Epithelial cell of prostate (primary cell): ENCODE measurements at regions not wholly inside any gene's neighbourhood (a gene's known extent, or its start where the extent isn't known, plus 50 kb on each side); places are given as distances from the start of the nearest gene placed in this dataset.
"Not testable (repeated sequence)": the region's sequence is repeated elsewhere in the genome, so short reads cannot be mapped to it uniquely, and the experiment has no call there.

Experiments used
- DNase-seq: peaks from one replicate; pipeline ENCODE4 v3.0.0-alpha.2; 2011; ENCODE audit warnings: low read depth, low spot score
- H3K27ac ChIP-seq: fragments of 450-650 bp; 2 replicates; pipeline ENCODE4 v1.5.1; 2017; ENCODE audit warnings: mild to moderate bottlenecking

DNA sequence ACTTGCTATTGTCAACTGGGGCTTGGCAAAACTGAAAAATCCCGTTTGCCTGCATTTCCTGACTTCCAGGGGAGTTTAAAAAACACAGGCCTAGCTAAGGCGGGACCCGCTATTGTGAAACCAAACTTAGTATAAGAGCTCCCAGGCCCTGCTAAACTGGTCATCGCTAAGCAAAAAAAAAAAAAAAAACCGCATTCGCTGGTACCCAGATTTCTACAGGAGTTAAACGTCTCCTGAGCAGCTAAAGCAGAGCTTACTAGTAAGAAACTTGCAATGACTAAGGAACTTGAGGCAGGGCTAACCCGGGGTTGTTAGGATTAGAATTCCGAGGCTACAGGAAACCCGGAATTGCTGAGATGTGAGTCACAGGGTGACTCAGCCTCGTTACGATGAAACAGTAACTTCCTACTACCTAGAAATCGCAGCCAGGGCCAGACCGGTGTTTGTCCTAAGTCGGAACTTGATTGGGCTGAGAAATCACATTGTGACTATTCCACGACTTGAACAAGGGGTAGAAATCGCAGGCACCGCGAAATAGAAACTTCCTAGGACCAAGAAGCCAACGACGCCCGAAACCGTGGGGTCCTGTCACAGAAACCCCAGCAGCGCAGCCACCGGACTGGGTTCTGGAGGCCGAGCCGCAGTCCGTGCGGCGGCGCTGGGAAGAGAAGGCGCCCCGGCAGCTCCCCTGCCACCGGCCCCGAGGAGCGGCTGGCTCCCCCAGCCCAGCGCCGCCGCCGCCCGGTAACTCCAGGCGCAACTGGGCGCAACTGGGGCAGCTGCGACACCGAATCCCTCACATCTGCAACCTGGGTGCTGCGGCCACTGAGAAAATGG lies 89.4 kb downstream of the ANXA2R start:
- H3K27ac ChIP-seq = peak overlapping the region; percentile 98
- DNase-seq = peak; percentile 97

DNA sequence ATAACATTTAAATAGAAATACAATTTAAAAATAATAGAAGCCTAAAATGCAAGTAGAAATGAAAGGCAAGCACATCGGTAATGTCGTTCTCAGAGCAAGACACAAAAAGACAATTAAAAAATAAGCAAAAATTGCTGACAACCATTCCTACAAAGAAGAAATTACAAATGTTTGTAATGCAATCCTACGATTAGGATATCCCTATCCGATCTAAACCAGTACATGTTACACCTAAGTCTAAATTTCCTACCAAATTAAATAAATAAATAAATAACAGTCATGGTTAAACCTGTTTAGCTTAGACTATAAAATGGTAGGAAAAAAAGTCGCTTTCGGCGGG lies 90.0 kb downstream of the ANXA2R start:
- peak overlapping the region; percentile 98 for H3K27ac ChIP-seq
- no peak for DNase-seq

- DNase-seq = no peak
- peak overlapping the region; percentile 98 for H3K27ac ChIP-seq
Measured at GRCh38 chr5:42949348-42950115, 90.6 kb downstream of the ANXA2R start.

DNA sequence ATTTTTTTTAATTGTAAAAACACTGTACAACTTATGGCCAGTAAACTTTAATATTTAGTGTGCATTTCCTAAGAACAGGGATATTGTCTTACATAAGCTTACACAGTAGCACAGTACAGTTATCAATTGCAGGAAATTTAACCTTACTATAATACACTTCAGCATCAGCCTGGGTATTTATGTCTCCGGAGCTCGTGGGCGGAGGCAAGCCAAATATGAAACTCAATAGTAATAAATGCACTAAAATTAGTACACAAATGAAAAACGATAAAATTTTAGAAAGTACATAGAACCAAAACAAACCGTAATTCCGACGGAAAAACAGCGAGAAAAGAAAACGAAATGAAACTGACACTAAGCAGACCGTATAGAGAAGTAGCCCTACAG lies 91.2 kb downstream of the ANXA2R start:
- DNase-seq = no peak
- H3K27ac ChIP-seq = peak overlapping the region; percentile 98

DNA sequence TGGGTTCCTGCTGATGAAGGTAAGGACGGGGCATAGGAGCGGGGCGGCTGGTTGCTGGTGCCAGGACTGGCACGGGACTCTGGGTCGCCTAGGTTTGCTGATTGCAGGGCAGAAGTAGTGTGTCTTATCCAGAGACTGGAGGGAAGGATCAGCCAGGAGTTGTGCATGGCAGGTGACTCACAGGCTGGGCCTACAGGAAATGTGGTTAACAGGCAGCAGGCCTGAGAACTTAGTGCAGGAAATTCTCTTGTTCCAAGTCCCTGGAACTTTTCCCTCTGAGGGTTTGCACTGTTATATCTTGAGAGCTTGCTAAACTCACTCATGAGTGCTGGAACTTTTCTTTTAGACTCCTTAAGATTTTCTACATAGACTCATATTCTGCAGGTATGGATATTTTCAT lies 95.1 kb downstream of the ANXA2R start:
- peak overlapping the region; percentile 27 for H3K27ac ChIP-seq
- DNase-seq = peak; percentile 49

DNA sequence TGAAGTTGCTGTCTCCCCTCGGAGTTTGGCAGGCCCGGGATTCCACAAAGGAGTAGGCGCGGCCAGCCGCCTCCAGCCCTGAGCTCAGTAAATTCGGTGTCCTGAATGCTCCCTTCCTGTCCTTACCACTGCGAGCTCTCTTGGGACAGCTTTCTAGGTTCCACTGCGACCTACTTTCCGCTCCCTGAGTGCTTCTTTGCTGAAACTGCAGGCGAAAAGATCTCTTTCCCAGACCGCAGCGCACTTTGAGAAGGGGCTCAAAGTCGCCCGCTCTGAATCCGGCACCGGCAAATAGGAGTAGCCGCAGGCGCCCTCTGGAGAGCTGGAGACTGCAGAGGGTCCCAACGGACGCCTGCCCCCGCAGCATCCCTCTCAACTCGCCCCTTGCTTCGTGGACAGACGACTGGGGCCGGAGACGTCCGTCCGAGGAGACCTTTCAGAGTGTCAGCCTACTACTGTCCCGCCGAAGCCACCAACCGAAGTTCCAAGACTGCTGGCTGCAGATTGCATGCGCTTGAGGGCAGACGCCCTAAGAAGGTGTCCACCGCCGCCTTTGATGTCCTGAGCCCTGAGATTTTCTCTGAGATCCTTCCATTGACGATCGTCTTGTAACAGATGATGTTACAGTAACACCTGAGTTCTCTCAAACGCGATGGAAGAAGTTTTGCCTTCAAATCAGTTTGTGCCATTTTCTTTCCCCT lies 96.0 kb downstream of the ANXA2R start:
- DNase-seq = no peak
- H3K27ac ChIP-seq = no peak overlapping the region

DNA sequence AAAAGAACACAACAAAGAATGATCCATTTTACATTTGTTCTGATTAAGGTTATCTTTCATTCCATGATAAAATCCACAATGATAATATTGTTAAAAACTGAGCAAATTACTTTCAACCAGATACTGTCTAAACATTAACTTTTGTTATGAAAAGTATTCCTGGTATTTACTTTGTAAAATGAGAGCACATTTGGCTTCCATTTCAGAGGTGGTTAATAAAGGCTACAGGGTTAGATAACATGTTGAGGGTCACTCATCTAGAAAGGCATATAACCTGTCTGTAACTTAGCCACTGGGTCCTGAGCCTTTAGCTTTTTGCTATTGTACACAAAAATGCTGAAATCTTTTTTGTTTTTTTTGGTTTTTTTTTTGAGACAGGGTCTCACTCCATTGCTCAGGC lies 99.3 kb downstream of the ANXA2R start:
- H3K27ac ChIP-seq = no peak overlapping the region
- no peak for DNase-seq

DNA sequence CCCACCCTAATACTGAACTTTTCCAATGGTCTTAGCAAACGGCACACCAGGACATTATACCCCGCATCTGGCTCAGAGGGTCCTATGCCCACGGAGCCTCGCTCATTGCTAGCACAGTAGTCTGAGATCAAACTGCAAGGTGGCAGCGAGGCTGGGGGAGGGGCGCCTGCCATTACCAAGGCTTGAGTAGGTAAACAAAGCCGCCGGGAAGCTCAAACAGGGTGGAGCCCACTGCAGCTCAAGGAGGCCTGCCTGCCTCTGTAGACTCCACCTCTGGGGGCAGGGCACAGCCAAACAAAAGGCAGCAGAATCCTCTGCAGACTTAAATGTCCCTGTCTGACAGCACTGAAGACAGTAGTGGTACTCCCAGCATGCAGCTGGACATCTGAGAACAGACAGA lies 108.1 kb downstream of the ANXA2R start:
- H3K27ac ChIP-seq = not testable (repeated sequence)

GRCh38 chr5:42931451-42931850 lies 108.7 kb downstream of the ANXA2R start:
- not testable (repeated sequence) for DNase-seq, H3K27ac ChIP-seq

More for the DNA sequence above, 108.1 kb downstream of the ANXA2R start:
- DNase-seq = not testable (repeated sequence)

DNA sequence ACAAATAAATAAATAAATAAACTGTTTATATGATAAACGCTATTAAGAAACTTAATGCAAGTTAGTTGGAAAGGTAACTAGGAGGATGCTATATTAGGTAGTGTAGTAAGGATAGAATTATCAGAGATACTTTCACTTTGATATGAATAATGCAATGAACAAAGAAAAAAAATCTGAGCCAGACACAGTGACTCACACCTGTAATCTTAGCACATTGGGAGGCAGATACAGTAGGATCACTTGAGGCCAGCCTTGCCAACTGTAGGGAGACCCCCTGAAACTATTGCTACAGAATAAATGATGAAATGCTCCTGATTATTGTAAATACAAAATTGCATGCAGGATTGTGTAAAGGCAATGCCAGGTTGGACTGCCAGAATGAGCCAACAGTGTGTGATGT lies 109.2 kb downstream of the ANXA2R start:
- no peak overlapping the region for H3K27ac ChIP-seq
- no peak for DNase-seq

DNA sequence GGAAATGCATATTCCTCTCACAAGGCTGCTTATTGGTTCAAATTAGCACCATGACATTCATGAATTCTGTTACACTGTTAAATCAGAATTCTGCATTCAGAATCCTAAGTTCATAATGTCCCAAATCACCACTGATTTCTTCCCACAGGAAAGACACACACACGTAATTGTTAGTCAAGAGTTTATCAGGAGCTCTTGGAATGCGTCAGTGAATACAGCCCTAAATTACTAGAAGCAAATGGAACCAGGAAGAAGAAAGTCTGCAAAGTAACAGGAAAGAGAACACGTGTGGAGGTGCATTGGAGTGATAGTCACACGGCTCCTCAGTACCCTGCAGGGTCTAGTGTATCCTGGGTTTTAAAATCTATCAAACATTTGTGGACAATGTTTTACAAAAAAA lies 110.2 kb downstream of the ANXA2R start:
- DNase-seq = no peak
- no peak overlapping the region for H3K27ac ChIP-seq

DNA sequence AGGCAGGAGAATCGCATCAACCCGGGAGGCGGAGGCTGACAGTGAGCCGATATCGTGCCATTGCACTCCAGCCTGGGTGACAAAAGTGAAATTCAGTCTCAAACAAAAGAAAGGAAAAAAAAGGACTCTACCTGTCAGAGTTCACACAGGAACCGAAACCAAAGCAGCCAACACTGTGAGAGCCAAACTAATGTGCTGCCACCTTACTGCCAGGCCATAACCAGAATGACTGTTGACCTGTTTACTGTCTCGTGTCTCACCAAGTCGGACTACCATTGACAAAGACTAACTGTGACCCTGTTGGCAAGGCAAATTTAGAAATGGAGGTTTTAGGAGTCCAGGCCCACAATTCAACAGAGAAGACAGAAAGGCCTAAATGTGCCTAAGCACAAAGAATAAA lies 112.4 kb downstream of the ANXA2R start:
- no peak for DNase-seq
- H3K27ac ChIP-seq = no peak overlapping the region

DNA sequence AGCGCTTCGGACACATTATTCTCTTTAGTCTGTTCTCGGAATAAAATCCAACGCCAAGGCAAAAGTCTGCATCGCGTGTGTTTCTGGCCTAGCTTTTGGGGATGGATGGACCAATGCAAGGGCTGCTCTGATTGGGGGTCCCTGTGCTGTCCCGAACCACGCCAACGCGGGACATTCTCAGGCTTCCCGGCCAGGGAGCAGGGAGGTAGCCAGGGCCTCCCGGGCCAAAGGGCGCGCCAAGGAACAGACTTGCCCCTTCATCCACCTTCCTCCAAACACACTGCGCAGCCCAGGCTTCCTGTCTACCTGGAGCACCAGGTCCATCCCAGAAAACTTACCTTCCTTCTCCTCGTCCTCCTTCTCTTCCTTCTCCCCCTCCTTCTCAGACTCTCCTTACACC lies 113.0 kb upstream of the SELENOP start:
- DNase-seq = no peak
- no peak overlapping the region for H3K27ac ChIP-seq

DNA sequence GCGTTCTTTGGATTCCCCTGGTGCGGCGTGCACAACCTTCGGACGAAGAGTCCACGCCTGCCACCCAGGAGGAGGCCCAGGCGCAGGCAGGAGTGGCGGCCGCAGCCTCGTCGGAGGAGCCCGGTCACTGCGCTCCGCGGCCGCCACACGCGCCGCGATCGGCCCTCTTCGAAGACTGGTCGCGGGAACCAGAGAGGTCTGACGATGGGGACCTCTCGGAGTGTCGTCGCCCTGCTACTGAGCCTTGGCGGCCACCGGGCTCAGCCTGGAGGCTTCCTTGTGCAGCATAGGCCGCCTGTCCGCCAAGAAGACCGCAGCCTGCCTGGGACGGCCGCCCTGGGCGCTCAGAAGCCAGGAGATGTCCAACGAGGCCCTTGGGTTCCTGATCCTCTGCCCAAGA lies 112.5 kb upstream of the SELENOP start:
- H3K27ac ChIP-seq = no peak overlapping the region
- DNase-seq = no peak

GRCh38 chr5:42923710-42924109 lies 112.0 kb upstream of the SELENOP start:
- no peak for DNase-seq

DNA sequence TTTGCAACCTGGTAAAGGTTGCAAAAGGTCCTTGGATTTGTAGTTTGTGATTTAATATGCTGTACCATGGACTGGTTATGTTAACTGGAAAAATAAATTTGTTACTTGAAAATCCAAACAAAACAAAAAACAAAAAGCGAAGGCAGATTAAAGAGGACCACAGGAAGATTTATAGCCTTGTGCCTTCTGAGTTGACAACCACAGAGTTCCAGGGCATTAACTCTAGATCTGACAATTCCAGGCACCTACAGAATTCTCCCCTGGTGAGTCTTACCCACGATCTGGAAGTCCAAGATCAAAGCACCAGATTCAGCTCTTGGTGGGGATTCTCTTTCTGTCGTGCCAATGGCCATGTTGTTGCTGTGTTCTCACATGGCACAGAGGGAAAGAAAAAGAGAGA lies 107.9 kb upstream of the SELENOP start:
- no peak overlapping the region for H3K27ac ChIP-seq
- DNase-seq = no peak

More at GRCh38 chr5:42923710-42924109, 112.0 kb upstream of the SELENOP start:
- no peak overlapping the region for H3K27ac ChIP-seq

GRCh38 chr5:42915306-42915866 lies 103.7 kb upstream of the SELENOP start:
- no peak for DNase-seq

GRCh38 chr5:42912184-42912798 lies 100.6 kb upstream of the SELENOP start:
- DNase-seq = no peak

More at GRCh38 chr5:42915306-42915866, 103.7 kb upstream of the SELENOP start:
- no peak overlapping the region for H3K27ac ChIP-seq

GRCh38 chr5:42908509-42909488 lies 97.1 kb upstream of the SELENOP start:
- peak; percentile 27 for DNase-seq
- H3K27ac ChIP-seq = no peak overlapping the region

More at GRCh38 chr5:42912184-42912798, 100.6 kb upstream of the SELENOP start:
- H3K27ac ChIP-seq = no peak overlapping the region
